Peyer's patch (tissue), 4 donors: ENCODE measurements at regions not wholly inside any gene's neighbourhood (a gene's known extent, or its start where the extent isn't known, plus 50 kb on each side); places are given as distances from the start of the nearest gene placed in this dataset.

Experiments
- DNase-seq, 3 donors: peaks; one replicate each; pipeline ENCODE4 v3.0.0-alpha.2; 2017 to 2019
- H3K27ac ChIP-seq, 4 donors: fragments of 200-600 bp; sonication (generic); one replicate each; pipeline ENCODE4 v1.5.1; 2016 to 2019
- H3K27me3 ChIP-seq, 2 donors: fragments of 200-600 bp; sonication (generic); one replicate each; pipeline ENCODE4 v1.5.1; 2019
- H3K36me3 ChIP-seq, 3 donors: fragments of 200-600 bp; sonication (generic); one replicate each; pipeline ENCODE4 v1.5.1; 2016 to 2019
- H3K4me1 ChIP-seq, 4 donors: fragments of 200-600 bp; sonication (generic); one replicate each; pipeline ENCODE4 v1.5.1; 2016 to 2019
- H3K4me3 ChIP-seq, 4 donors: fragments of 200-600 bp; sonication (generic); 1 replicate in 3 of 4; 2 replicates in 1 of 4; pipeline ENCODE4 v1.5.1; 2016 to 2019; ENCODE audit warnings: mild to moderate bottlenecking in 1 of 4
- H3K9me3 ChIP-seq, 4 donors: fragments of 200-600 bp; sonication (generic); one replicate each; pipeline ENCODE4 v1.5.1; 2016 to 2019; ENCODE audit warnings: mild to moderate bottlenecking in 1 of 4
- POLR2A ChIP-seq, 2 donors: fragments of 450-650 bp; IDR thresholded peaks; one replicate each; pipeline ENCODE4 v1.5.1; 2017; ENCODE audit warnings: antibody characterized with exemption in 2 of 2, mild to moderate bottlenecking in 2 of 2, moderate library complexity in 2 of 2
- TF ChIP-seq, protein P1 (sequence below), 6 experiments: fragments of 450-650 bp in 4 of 6; fragments of 200-600 bp in 2 of 6; sonication (generic) in 1 of 6; IDR thresholded peaks; one replicate each; pipeline ENCODE4 v1.5.1; 2017 to 2019; ENCODE audit warnings: antibody characterized with exemption in 6 of 6, mild to moderate bottlenecking in 3 of 6, moderate library complexity in 1 of 6

DNA sequence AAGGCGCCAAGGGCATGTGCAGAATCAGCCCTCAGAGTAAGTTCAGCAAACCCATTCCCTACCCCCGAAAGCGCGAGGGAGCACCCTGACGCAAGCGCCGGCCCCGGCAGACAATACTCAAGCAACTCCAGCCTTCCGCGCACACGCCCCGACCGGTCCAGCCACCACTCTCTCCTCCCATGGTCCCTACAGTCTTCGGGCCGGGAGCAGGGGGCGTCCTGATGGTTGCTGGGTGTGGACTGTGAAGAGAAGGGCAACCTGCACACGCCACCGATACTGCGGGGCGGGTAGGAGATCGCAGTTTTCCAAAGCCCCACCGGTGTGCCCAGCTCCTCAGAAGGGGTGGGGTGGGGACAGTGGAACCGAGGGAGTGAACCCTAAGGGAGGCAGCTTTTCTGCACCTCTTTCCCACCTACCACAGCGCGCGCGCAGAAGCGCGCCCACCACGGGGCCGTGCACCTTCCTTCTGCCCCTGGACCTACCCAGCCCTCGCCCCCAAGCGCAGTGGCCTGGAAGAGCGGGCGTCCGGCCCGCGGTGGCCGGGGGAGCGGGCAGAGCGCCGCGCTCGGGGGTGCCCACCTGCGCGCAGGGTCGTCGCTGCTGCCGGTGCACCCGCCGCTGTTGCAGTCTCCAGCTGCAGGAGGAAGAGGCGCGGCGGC lies 650.2 kb upstream of the DIPK2B start:
- peak in 2 of 3 donors; percentile 51 to 54 for DNase-seq
- peak overlapping the region in 2 of 4 donors; percentile 51 to 60 for H3K27ac ChIP-seq
- H3K27me3 ChIP-seq, result no peaks in the 10 kb centered on the region
- no peak for TF ChIP-seq POLR2A (IDR thresholded peaks at IDR 0.05)
- TF ChIP-seq, protein P1, sequence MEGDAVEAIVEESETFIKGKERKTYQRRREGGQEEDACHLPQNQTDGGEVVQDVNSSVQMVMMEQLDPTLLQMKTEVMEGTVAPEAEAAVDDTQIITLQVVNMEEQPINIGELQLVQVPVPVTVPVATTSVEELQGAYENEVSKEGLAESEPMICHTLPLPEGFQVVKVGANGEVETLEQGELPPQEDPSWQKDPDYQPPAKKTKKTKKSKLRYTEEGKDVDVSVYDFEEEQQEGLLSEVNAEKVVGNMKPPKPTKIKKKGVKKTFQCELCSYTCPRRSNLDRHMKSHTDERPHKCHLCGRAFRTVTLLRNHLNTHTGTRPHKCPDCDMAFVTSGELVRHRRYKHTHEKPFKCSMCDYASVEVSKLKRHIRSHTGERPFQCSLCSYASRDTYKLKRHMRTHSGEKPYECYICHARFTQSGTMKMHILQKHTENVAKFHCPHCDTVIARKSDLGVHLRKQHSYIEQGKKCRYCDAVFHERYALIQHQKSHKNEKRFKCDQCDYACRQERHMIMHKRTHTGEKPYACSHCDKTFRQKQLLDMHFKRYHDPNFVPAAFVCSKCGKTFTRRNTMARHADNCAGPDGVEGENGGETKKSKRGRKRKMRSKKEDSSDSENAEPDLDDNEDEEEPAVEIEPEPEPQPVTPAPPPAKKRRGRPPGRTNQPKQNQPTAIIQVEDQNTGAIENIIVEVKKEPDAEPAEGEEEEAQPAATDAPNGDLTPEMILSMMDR (IDR thresholded peaks at IDR 0.05), result no peak
- H3K4me3 ChIP-seq, result peak overlapping the region; percentile 38 to 76 (median 54)
- H3K9me3 ChIP-seq, result no peaks in the 10 kb centered on the region
- no peaks in the 10 kb centered on the region for H3K4me1 ChIP-seq
- no peaks in the 10 kb centered on the region for H3K36me3 ChIP-seq

DNA sequence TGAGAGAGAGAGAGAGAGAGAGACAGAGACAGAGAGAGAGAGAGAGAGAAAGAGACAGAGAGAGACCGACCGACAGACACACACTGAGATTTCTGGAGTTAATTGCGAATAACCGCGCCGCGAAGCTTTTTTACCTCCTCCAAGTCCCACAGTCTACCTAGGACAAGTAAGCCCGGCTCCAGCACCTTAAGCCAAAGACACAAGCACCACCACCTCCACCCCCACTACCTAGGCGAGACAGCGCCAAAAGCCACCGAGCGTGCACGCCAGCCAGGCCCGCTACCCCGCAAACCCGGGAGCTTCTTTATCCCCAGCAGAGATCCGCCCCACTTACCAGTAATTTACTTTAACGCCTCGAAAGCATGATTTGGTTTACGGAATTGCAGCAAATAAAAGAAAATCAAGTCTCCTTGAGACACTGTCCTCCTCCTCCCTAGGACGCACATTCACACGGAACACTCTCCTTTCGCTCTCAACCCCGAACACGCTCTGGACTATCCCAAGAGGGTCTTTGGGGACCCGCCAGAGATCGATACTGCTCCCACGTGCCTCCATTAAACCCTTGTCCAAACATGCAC lies 649.6 kb upstream of the DIPK2B start:
- DNase-seq, result peak in 1 of 3 donors; percentile 47
- Histone ChIP-seq H3K4me1 (no peaks in the 10 kb centered on the region), H3K9me3 (no peaks in the 10 kb centered on the region), H3K27me3 (no peaks in the 10 kb centered on the region), H3K36me3 (no peaks in the 10 kb centered on the region), H3K27ac (peak overlapping the region in 1 of 4 donors; percentile 60), H3K4me3 (peak overlapping the region; percentile 38 to 76 (median 54))
- TF ChIP-seq POLR2A (IDR thresholded peaks at IDR 0.05), result no peak
- TF ChIP-seq, protein P1 (IDR thresholded peaks at IDR 0.05), result no peak

DNA sequence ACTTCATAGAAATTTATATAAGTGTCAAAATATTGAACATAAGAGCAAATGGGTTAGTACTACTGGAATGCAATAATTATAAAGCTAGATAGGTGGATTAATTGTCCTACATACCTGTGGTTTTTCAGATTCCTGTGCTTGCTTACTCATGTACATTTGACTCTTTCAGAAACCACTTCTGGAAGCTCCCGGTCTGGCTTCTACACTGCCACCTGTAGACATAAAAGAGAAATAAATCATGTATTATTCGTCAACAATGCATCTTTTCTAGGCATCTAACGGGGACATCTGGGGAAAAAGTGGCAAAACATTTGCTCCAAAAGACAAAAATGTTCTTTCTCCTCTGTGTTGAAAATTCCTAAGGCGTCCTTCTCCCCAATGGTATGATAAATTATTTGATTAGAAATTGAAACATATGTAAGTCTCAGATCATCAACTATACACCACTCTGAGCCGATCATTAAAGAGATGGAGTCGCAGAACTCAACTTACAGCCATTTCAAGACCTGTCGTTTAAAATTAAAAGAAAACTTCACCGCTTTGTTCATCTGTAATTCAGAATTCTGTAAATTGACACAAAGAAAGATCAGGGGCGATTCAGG lies 648.7 kb upstream of the DIPK2B start:
- TF ChIP-seq POLR2A (IDR thresholded peaks at IDR 0.05), result no peak
- TF ChIP-seq, protein P1 (IDR thresholded peaks at IDR 0.05), result peak in 3 of 6 experiments; percentile 32 to 48 (median 38)
- no peak overlapping the region for H3K27ac ChIP-seq
- no peaks in the 10 kb centered on the region for H3K36me3 ChIP-seq
- DNase-seq, result no peak
- no peaks in the 10 kb centered on the region for H3K4me1 ChIP-seq
- peak overlapping the region in 1 of 4 donors; percentile 76 for H3K4me3 ChIP-seq
- no peaks in the 10 kb centered on the region for H3K9me3 ChIP-seq
- no peaks in the 10 kb centered on the region for H3K27me3 ChIP-seq

DNA sequence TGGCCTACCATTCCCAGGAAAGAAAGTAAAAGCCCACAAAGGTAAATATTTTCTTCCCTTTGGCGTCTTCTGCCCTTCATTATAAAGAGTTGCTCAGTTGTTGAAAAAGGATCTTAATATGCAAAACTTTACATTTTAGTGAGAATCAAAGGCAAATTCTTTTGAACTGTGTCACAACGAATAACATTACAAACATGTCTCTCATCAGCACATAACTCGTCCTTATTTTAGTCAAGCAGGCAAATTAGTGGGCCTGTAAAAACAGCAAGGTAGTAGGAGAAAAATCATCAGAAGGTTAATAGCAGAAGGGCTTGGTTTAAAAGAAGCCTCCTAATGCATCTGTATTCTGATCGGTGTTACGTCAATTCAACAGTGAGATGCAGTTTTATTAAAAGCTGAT lies 647.3 kb upstream of the DIPK2B start:
- no peak overlapping the region for H3K4me3 ChIP-seq
- no peak for DNase-seq
- H3K27me3 ChIP-seq, result no peaks in the 10 kb centered on the region
- H3K9me3 ChIP-seq, result no peaks in the 10 kb centered on the region
- no peaks in the 10 kb centered on the region for H3K36me3 ChIP-seq
- no peak for TF ChIP-seq POLR2A (IDR thresholded peaks at IDR 0.05)
- TF ChIP-seq, protein P1 (IDR thresholded peaks at IDR 0.05), result no peak
- H3K4me1 ChIP-seq, result no peaks in the 10 kb centered on the region
- H3K27ac ChIP-seq, result no peak overlapping the region

DNA sequence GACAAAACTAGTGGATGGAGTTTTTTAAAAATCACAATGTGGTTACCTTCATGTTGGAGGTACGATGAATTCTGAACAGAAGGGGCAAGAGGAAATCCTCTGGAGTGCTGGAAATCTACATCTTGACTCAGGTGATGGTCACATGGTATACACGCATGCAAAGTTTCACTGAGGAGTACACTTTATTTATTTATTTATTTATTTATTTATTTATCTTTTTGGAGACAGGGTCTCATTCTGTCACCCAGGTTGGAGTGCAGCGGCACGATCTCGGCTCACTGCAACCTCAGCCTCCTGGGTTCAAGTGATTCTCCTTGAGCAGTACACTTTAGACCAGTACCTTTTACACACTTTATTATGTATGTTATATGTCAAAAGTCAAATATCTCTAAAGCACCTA lies 645.7 kb upstream of the DIPK2B start:
- H3K4me3 ChIP-seq, result no peak overlapping the region
- no peak overlapping the region for H3K27ac ChIP-seq
- no peak for DNase-seq
- no peaks in the 10 kb centered on the region for H3K4me1 ChIP-seq
- TF ChIP-seq, protein P1 (IDR thresholded peaks at IDR 0.05), result no peak
- TF ChIP-seq POLR2A (IDR thresholded peaks at IDR 0.05), result no peak
- H3K36me3 ChIP-seq, result no peaks in the 10 kb centered on the region
- no peaks in the 10 kb centered on the region for H3K9me3 ChIP-seq
- H3K27me3 ChIP-seq, result no peaks in the 10 kb centered on the region
